ENCODE measurements at regions not wholly inside any gene's neighbourhood (a gene's known extent, or its start where the extent isn't known, plus 50 kb on each side); places are given as distances from the start of the nearest gene placed in this dataset.

- no peaks in the 10 kb centered on the region for H3K79me2 ChIP-seq (ENCODE audit: insufficient read depth, low read length)
- no peak overlapping the region for H4K91ac ChIP-seq (ENCODE audit: insufficient read length, low read depth, low read length)
- Mint-ChIP-seq H3K36me3 (ENCODE audit: insufficient read depth in 1 of 3, low read depth in 3 of 3) (peaks cover 7 to 19% (median 8%) of the 10 kb centered on the region in 3 experiments), H3K27ac (no peak overlapping the region), H3K4me1 (peaks cover 39 to 46% of the 10 kb centered on the region in 2 experiments), H3K9me3 (peaks cover 6 to 10% of the 10 kb centered on the region in 2 experiments), H3K27me3 (ENCODE audit: low read depth) (no peaks in the 10 kb centered on the region; the same call in 1 of the 2 replicates), H3K4me3 (no peak overlapping the region)
- H3K4ac ChIP-seq (ENCODE audit: low read depth, low read length), result no peak overlapping the region
- H3K27ac ChIP-seq (ENCODE audit: insufficient read length, low read depth, low read length), result no peak overlapping the region
- H2BK120ac ChIP-seq (ENCODE audit: low read depth, low read length, poor library complexity, severe bottlenecking), result no peak overlapping the region
- TF ChIP-seq, protein P1, sequence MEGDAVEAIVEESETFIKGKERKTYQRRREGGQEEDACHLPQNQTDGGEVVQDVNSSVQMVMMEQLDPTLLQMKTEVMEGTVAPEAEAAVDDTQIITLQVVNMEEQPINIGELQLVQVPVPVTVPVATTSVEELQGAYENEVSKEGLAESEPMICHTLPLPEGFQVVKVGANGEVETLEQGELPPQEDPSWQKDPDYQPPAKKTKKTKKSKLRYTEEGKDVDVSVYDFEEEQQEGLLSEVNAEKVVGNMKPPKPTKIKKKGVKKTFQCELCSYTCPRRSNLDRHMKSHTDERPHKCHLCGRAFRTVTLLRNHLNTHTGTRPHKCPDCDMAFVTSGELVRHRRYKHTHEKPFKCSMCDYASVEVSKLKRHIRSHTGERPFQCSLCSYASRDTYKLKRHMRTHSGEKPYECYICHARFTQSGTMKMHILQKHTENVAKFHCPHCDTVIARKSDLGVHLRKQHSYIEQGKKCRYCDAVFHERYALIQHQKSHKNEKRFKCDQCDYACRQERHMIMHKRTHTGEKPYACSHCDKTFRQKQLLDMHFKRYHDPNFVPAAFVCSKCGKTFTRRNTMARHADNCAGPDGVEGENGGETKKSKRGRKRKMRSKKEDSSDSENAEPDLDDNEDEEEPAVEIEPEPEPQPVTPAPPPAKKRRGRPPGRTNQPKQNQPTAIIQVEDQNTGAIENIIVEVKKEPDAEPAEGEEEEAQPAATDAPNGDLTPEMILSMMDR (conservative IDR thresholded peaks at IDR 0.05), result no peak
- H2AFZ ChIP-seq (ENCODE audit: low read length), result no peak overlapping the region
- H3K9ac ChIP-seq (ENCODE audit: extremely low read depth, insufficient read length, low read length), result no peak overlapping the region
- no peak overlapping the region for H2BK20ac ChIP-seq (ENCODE audit: low read depth, low read length, poor library complexity, severe bottlenecking)
- no CpG with 5 or more reads among the region's 6 CpGs for WGBS (ENCODE audit: extremely low coverage, insufficient read length, low lambda C conversion rate)
- peaks cover 3% of the 10 kb centered on the region for H3K9me3 ChIP-seq (ENCODE audit: control insufficient read depth, low read depth, low read length)
- no peaks in the 10 kb centered on the region for H3K23me2 ChIP-seq (ENCODE audit: insufficient read length, low read depth, low read length, poor library complexity, severe bottlenecking)
- no peak for DNase-seq
- no peak overlapping the region for H2BK5ac ChIP-seq (ENCODE audit: insufficient read length, low read length)
- no peak overlapping the region for H3K56ac ChIP-seq (ENCODE audit: insufficient read length, low read depth, low read length)
- H4K20me1 ChIP-seq (ENCODE audit: control insufficient read depth, insufficient read depth, insufficient read length), result no peaks in the 10 kb centered on the region
- H4K5ac ChIP-seq (ENCODE audit: insufficient read length, low read depth, low read length), result no peak overlapping the region
- H3K79me1 ChIP-seq (ENCODE audit: insufficient read depth, low read depth, low read length, poor library complexity, severe bottlenecking), result no peaks in the 10 kb centered on the region
- H3K18ac ChIP-seq (ENCODE audit: insufficient read length, low read depth, low read length), result no peak overlapping the region
- no peak overlapping the region for H2AK5ac ChIP-seq (ENCODE audit: insufficient read length, low read length)
- H3K4me2 ChIP-seq (ENCODE audit: insufficient read depth, insufficient read length, low read length), result no peak overlapping the region
- H3K23ac ChIP-seq (ENCODE audit: insufficient read length, low read depth, low read length), result no peak overlapping the region
- no peak overlapping the region for H3K14ac ChIP-seq (ENCODE audit: insufficient read depth, low read length)
- no peak overlapping the region for H2BK12ac ChIP-seq (ENCODE audit: insufficient read length, low read depth, low read length)
- no peaks in the 10 kb centered on the region for H3K27me3 ChIP-seq (ENCODE audit: insufficient read depth, low read length)
- no peak overlapping the region for H4K8ac ChIP-seq (replicated peaks; ENCODE audit: insufficient read length, low read depth, low read length)
- peaks cover 11% of the 10 kb centered on the region for H3K4me1 ChIP-seq (ENCODE audit: insufficient read depth, low read length)
- no peak overlapping the region for H3T11ph ChIP-seq (ENCODE audit: low read length)
- no peak overlapping the region for H2BK15ac ChIP-seq (ENCODE audit: low read depth, low read length)
Observed at GRCh38 chr5:124238350-124238749, 508.1 kb downstream of the ZNF608 start.
